ENCODE measurements at regions not wholly inside any gene's neighbourhood (a gene's known extent, or its start where the extent isn't known, plus 50 kb on each side); places are given as distances from the start of the nearest gene placed in this dataset.

DNA sequence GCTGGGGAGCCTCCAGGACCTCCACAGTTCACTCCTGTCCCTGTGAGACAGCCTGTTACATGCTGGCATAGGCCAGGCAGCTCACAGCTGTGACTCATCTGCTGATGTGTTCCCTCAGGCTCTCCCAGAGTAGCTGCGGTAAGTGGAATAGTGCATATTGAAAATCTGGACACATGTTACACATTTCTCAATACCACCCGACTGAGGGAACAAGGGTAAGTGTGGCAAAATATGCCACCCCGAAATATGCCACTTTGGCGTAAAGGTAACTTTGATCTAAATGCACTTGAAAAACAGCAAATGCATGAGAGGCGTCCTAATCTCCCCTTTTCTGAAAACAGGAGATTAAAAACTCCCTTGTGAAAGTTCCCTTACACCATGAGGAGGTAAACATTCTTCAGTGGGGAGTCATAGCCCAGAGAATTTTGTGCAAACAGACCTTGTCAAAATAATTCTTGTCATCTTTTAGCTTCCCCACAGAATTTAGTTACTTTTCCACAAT lies 557.9 kb downstream of the CCDC85A start:
- no peaks in the 10 kb centered on the region for H3K9me3 Mint-ChIP-seq (ENCODE audit: unreplicated experiment)
- H3K4me1 Mint-ChIP-seq (ENCODE audit: unreplicated experiment), result no peaks in the 10 kb centered on the region
- no peak overlapping the region for H3K27ac Mint-ChIP-seq (ENCODE audit: unreplicated experiment)
- H3K27me3 Mint-ChIP-seq (ENCODE audit: unreplicated experiment), result no peaks in the 10 kb centered on the region
- DNase-seq (ENCODE audit: low spot score), result no peak
- H3K36me3 Mint-ChIP-seq (ENCODE audit: low read depth, unreplicated experiment), result no peaks in the 10 kb centered on the region
- H3K4me3 Mint-ChIP-seq (ENCODE audit: unreplicated experiment), result no peak overlapping the region
- TF ChIP-seq, protein P1, sequence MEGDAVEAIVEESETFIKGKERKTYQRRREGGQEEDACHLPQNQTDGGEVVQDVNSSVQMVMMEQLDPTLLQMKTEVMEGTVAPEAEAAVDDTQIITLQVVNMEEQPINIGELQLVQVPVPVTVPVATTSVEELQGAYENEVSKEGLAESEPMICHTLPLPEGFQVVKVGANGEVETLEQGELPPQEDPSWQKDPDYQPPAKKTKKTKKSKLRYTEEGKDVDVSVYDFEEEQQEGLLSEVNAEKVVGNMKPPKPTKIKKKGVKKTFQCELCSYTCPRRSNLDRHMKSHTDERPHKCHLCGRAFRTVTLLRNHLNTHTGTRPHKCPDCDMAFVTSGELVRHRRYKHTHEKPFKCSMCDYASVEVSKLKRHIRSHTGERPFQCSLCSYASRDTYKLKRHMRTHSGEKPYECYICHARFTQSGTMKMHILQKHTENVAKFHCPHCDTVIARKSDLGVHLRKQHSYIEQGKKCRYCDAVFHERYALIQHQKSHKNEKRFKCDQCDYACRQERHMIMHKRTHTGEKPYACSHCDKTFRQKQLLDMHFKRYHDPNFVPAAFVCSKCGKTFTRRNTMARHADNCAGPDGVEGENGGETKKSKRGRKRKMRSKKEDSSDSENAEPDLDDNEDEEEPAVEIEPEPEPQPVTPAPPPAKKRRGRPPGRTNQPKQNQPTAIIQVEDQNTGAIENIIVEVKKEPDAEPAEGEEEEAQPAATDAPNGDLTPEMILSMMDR (IDR thresholded peaks at IDR 0.05; ENCODE audit: unreplicated experiment), result no peak

- no peak for DNase-seq (ENCODE audit: low spot score)
- TF ChIP-seq, protein P1 (IDR thresholded peaks at IDR 0.05; ENCODE audit: unreplicated experiment), result no peak
- H3K4me1 Mint-ChIP-seq (ENCODE audit: unreplicated experiment), result no peaks in the 10 kb centered on the region
- no peaks in the 10 kb centered on the region for H3K9me3 Mint-ChIP-seq (ENCODE audit: unreplicated experiment)
- no peaks in the 10 kb centered on the region for H3K36me3 Mint-ChIP-seq (ENCODE audit: low read depth, unreplicated experiment)
- H3K4me3 Mint-ChIP-seq (ENCODE audit: unreplicated experiment), result no peak overlapping the region
- no peaks in the 10 kb centered on the region for H3K27me3 Mint-ChIP-seq (ENCODE audit: unreplicated experiment)
- no peak overlapping the region for H3K27ac Mint-ChIP-seq (ENCODE audit: unreplicated experiment)
Observed at GRCh38 chr2:56743807-56744206, 560.0 kb downstream of the CCDC85A start.

GRCh38 chr2:56749152-56749752 lies 565.5 kb downstream of the CCDC85A start:
- no peak for DNase-seq (ENCODE audit: low spot score)
- TF ChIP-seq, protein P1 (IDR thresholded peaks at IDR 0.05; ENCODE audit: unreplicated experiment), result peak; percentile 80
- no peaks in the 10 kb centered on the region for H3K4me1 Mint-ChIP-seq (ENCODE audit: unreplicated experiment)

DNA sequence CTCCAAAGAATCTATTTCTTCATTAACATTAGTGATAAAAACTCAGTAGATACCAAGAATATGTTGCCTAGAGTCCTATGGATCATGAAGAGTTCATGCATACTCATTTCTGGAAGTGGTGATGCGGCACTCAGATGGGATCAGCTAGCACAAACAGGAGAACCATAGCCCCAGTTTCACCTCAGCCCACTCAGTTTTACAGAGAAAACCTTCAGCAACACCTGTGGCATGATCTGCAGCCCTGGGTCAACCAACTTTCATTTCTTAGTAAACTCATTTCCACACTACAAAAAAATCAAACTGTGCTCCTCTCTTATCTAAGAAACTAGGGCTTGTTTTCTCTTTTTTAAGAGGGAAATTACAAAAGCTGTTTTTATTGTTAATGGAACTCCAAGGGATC lies 569.4 kb downstream of the CCDC85A start:
- H3K27me3 Mint-ChIP-seq (ENCODE audit: unreplicated experiment), result no peaks in the 10 kb centered on the region
- no peaks in the 10 kb centered on the region for H3K4me1 Mint-ChIP-seq (ENCODE audit: unreplicated experiment)
- no peaks in the 10 kb centered on the region for H3K9me3 Mint-ChIP-seq (ENCODE audit: unreplicated experiment)
- H3K27ac Mint-ChIP-seq (ENCODE audit: unreplicated experiment), result no peak overlapping the region
- TF ChIP-seq, protein P1 (IDR thresholded peaks at IDR 0.05; ENCODE audit: unreplicated experiment), result no peak
- no peak overlapping the region for H3K4me3 Mint-ChIP-seq (ENCODE audit: unreplicated experiment)
- no peaks in the 10 kb centered on the region for H3K36me3 Mint-ChIP-seq (ENCODE audit: low read depth, unreplicated experiment)
- no peak for DNase-seq (ENCODE audit: low spot score)

More at GRCh38 chr2:56749152-56749752, 565.5 kb downstream of the CCDC85A start:
- no peak overlapping the region for H3K4me3 Mint-ChIP-seq (ENCODE audit: unreplicated experiment)
- H3K36me3 Mint-ChIP-seq (ENCODE audit: low read depth, unreplicated experiment), result no peaks in the 10 kb centered on the region
- no peaks in the 10 kb centered on the region for H3K27me3 Mint-ChIP-seq (ENCODE audit: unreplicated experiment)
- H3K27ac Mint-ChIP-seq (ENCODE audit: unreplicated experiment), result no peak overlapping the region
- no peaks in the 10 kb centered on the region for H3K9me3 Mint-ChIP-seq (ENCODE audit: unreplicated experiment)

GRCh38 chr2:56754066-56754615 lies 570.4 kb downstream of the CCDC85A start:
- Mint-ChIP-seq H3K4me3 (ENCODE audit: unreplicated experiment) (no peak overlapping the region), H3K36me3 (ENCODE audit: low read depth, unreplicated experiment) (no peaks in the 10 kb centered on the region), H3K9me3 (ENCODE audit: unreplicated experiment) (no peaks in the 10 kb centered on the region), H3K27me3 (ENCODE audit: unreplicated experiment) (no peaks in the 10 kb centered on the region), H3K4me1 (ENCODE audit: unreplicated experiment) (no peaks in the 10 kb centered on the region), H3K27ac (ENCODE audit: unreplicated experiment) (no peak overlapping the region)
- no peak for DNase-seq (ENCODE audit: low spot score)
- TF ChIP-seq, protein P1 (IDR thresholded peaks at IDR 0.05; ENCODE audit: unreplicated experiment), result no peak
